Common myeloid progenitor, CD34-positive (primary cell): ENCODE measurements at regions not wholly inside any gene's neighbourhood (a gene's known extent, or its start where the extent isn't known, plus 50 kb on each side); places are given as distances from the start of the nearest gene placed in this dataset.

Experiments
- CTCF ChIA-PET: fragments of 350-600 bp; sonication (Branson Sonifier 250); formaldehyde crosslinking; loops from one replicate; lab custom pipeline; 2021; ENCODE audit warnings: antibody characterized with exemption; lab: Charles Lee
- POLR2A ChIA-PET: fragments of 350-600 bp; sonication (Branson Sonifier 250); formaldehyde crosslinking; loops from one replicate; lab custom pipeline; 2021; ENCODE audit warnings: antibody characterized with exemption; lab: Charles Lee
- DNase-seq, 3 donors: peaks; one replicate each; pipeline versions ENCODE4 v3.0.0 to v3.0.0-alpha.2; 2013
- H3K27ac ChIP-seq, 2 experiments: 1 replicate in 1 of 2; 2 replicates in 1 of 2; pipeline ENCODE4 v1.7.0; 2013; ENCODE audit warnings: inconsistent platforms in 2 of 2, low read length in 2 of 2, mild to moderate bottlenecking in 2 of 2, low read depth in 1 of 2, moderate library complexity in 1 of 2; ENCODE audit not compliant: severe bottlenecking in 2 of 2, insufficient read depth in 1 of 2, poor library complexity in 1 of 2
- H3K27me3 ChIP-seq, 5 experiments: replicated peaks in 2 of 5; 1 replicate in 3 of 5; 2 replicates in 2 of 5; pipeline versions ENCODE4 v1.6.1 to v1.7.0; 2013; ENCODE audit warnings: low read length in 4 of 5, mild to moderate bottlenecking in 2 of 5, moderate library complexity in 2 of 5, inconsistent platforms in 1 of 5; ENCODE audit not compliant: insufficient read depth in 5 of 5, control insufficient read depth in 4 of 5
- H3K36me3 ChIP-seq, 4 experiments: 1 replicate in 2 of 4; 2 replicates in 2 of 4; pipeline versions ENCODE4 v1.6.1 to v1.7.0; 2013; ENCODE audit warnings: low read length in 3 of 4, control low read depth in 1 of 4, mild to moderate bottlenecking in 1 of 4; ENCODE audit not compliant: control insufficient read depth in 4 of 4, insufficient read depth in 4 of 4
- H3K4me1 ChIP-seq, 4 experiments: 1 replicate in 3 of 4; 2 replicates in 1 of 4; pipeline versions ENCODE4 v1.6.1 to v1.7.1; 2013; ENCODE audit warnings: low read length in 3 of 4, mild to moderate bottlenecking in 3 of 4, control low read depth in 1 of 4, inconsistent platforms in 1 of 4, moderate library complexity in 1 of 4; ENCODE audit not compliant: control insufficient read depth in 4 of 4, insufficient read depth in 4 of 4; ENCODE audit errors: control extremely low read depth in 1 of 4
- H3K4me3 ChIP-seq, 7 experiments: 1 replicate in 4 of 7; 2 replicates in 3 of 7; pipeline versions ENCODE4 v1.5.1 to v1.7.0; 2013; ENCODE audit warnings: mild to moderate bottlenecking in 7 of 7, low read length in 6 of 7, moderate library complexity in 6 of 7, inconsistent platforms in 2 of 7, low read depth in 2 of 7, control low read depth in 1 of 7; ENCODE audit not compliant: insufficient read depth in 4 of 7, control insufficient read depth in 1 of 7; ENCODE audit errors: extremely low read depth in 1 of 7
- H3K9me3 ChIP-seq, 5 experiments: 1 replicate in 4 of 5; 2 replicates in 1 of 5; pipeline versions ENCODE4 v1.6.1 to v1.7.1; 2013; ENCODE audit warnings: low read length in 4 of 5, mild to moderate bottlenecking in 2 of 5, inconsistent platforms in 1 of 5, low read depth in 1 of 5, moderate library complexity in 1 of 5; ENCODE audit not compliant: control insufficient read depth in 4 of 5, insufficient read depth in 2 of 5; ENCODE audit errors: control extremely low read depth in 1 of 5
- WGBS: methylation state at CpG from one replicate; pipeline ENCODE4 v1.1.5; 2013; ENCODE audit not compliant: insufficient coverage; 5-methylcytosine and 5-hydroxymethylcytosine counted together

DNA sequence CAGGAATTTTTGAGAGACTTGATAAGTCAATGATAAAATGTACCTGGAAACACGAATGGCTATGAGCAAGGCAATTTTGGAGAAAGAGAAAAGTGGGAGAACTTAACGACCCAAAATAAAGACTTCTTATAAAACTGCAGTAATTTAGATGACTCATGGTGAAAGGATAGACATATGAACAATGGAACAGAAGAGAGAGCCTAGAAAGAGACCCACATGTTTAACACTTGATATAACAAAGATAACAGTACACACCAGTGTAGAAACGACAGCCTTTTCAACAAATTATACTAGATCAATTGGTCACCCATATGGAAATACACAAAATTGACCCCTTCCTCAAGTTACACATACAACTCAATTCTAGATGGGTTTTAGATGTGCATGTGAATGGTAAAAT is 117.5 kb upstream of the GALNT2 start:
- Histone ChIP-seq H3K4me1 (no peaks in the 10 kb centered on the region), H3K36me3 (no peaks in the 10 kb centered on the region), H3K27ac (no peak overlapping the region), H3K4me3 (no peak overlapping the region), H3K9me3 (peaks cover 0 to 2% (median 0%) of the 10 kb centered on the region in 5 experiments), H3K27me3 (peaks cover 0 to 4% (median 0%) of the 10 kb centered on the region in 5 experiments)
- ChIA-PET POLR2A (interaction anchor here (0.6 kb wide), 1 partner anchor 98 kb away, joined by 3 read pairs; no protein-coding TSS in a partner anchor), CTCF (no interaction called here)
- DNase-seq: no peak
- WGBS: 73% methylated on average over 2 of the region's 3 CpGs

DNA sequence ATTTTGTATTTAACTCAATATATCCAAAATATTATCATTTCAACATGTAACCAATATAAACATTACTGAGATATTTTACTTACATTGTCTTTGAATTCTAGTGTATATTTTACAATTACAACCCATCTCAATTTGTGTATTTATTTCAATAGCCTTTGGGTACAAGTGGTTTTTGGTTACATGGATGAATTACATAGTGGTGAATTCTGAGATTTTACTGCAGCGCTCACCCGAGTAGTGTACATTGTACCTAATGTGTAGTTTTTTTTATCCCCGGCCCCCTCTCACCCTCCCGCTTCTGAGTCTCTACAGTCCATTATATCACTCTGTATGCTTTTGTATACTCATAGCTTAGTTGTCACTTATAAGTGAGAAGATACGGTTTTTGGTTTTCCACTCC is 117.0 kb upstream of the GALNT2 start:
- H3K4me3 ChIP-seq: no peak overlapping the region
- CTCF ChIA-PET: no interaction called here
- peaks cover 0 to 2% (median 0%) of the 10 kb centered on the region in 5 experiments for H3K9me3 ChIP-seq
- no peak overlapping the region for H3K27ac ChIP-seq
- no peaks in the 10 kb centered on the region for H3K36me3 ChIP-seq
- no peaks in the 10 kb centered on the region for H3K4me1 ChIP-seq
- peaks cover 0 to 4% (median 0%) of the 10 kb centered on the region in 5 experiments for H3K27me3 ChIP-seq
- WGBS: 100% methylated on average over 2 of the region's 5 CpGs
- POLR2A ChIA-PET: no interaction called here
- no peak for DNase-seq

DNA sequence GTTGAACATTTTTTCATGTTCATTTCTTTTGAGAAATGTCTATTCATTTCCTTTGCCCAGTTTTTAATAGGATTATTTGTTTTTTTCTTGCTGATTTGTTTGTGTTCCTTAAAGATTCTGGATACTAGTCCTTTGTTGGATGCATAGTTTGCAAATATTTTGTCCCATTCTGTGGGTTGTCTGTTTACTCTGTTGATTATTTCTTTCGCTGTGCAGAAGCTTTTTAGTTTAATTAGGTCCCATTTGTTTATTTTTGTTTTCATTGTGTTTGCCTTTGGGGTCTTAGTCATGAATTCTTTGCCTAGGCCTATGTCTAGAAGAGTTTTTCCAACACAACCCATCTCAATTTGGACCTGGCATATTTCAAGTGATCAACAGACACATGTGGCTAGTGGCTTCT is 116.1 kb upstream of the GALNT2 start:
- Histone ChIP-seq H3K4me1 (no peaks in the 10 kb centered on the region), H3K27ac (no peak overlapping the region), H3K4me3 (no peak overlapping the region), H3K27me3 (peaks cover 0 to 4% (median 0%) of the 10 kb centered on the region in 5 experiments), H3K9me3 (no peaks in the 10 kb centered on the region), H3K36me3 (no peaks in the 10 kb centered on the region)
- ChIA-PET CTCF (no interaction called here), POLR2A (no interaction called here)
- no peak for DNase-seq
- 0% methylated on average over 1 of the region's 1 CpG for WGBS

DNA sequence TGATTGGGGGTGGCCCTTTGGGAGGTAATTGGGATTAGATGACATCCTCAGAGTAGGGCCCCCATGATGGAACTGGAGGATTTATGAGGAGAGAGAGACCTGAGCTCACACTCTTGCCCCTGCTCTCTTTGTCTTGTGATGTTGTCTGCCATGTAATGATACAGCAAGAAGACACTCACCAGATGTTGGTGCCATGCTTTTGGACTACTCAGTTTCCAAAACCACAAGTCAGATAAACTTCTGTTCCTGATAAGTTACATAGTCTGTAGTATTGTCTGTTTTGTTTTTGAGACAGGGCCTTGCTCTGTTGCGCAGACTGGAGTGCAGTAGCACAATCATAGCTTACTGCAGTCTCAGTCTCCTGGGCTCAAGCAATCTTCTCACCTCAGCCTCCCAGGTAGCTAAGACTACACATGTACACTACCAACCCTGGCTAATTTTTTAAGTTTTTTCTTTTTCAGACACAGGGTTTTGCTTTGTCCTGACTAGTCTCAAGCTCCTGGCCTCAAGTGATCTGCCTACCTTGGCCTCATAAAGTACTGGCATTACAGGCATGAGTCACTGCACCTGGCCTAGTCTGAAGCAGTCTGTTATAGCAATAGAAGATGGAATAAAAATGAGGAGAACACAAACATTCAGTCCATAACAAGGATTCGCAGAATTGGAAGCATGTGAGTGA is 115.0 kb upstream of the GALNT2 start:
- POLR2A ChIA-PET: no interaction called here

DNA sequence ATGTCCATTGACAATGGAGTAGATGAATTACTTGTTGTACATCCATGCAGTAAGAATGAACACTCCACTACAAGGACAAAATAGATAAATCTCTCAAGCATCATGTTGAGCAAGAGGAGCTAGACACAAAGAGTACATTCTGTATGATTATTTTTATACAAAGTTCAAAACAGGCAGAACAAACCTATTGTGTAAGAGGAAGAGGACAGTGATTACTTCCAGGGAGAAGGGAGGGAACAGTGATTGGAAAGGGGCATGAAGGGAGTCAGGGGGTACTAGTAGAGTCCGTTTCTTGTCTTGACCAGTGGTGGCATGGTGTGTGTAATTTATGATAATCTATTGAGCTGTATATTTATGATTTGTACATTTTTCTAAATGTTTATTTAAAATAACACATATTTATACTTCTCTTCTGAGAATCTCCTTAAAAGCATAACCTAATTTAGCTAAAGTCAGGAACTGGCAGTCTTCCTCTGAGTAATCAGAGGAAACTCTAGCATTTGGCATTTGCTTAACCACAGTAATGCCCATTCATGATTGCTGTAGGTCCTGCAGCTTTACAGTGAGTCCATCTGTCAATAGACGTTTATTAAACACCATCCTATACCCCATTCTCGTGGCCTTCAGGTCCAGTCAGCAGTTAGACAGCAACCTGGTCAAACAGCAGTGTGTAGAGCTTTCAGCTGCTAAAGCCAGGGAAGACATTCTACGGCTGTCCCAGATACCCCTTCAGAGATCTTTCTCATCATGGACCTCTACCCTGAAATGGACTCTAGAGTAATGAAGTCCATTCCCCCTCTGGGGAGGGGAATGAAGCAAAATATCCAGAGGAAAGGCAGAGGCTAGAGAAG is 114.1 kb upstream of the GALNT2 start:
- no peaks in the 10 kb centered on the region for H3K36me3 ChIP-seq
- ChIA-PET CTCF (no interaction called here), POLR2A (no interaction called here)
- no peak for DNase-seq
- H3K9me3 ChIP-seq: peaks cover 0 to under 1% (median 0%) of the 10 kb centered on the region in 5 experiments
- no peaks in the 10 kb centered on the region for H3K4me1 ChIP-seq
- no peaks in the 10 kb centered on the region for H3K27me3 ChIP-seq
- H3K4me3 ChIP-seq: no peak overlapping the region
- no peak overlapping the region for H3K27ac ChIP-seq
- WGBS: 100% methylated on average over 3 of the region's 4 CpGs

More for the DNA sequence above, 115.0 kb upstream of the GALNT2 start:
- Histone ChIP-seq H3K4me1 (no peaks in the 10 kb centered on the region), H3K9me3 (no peaks in the 10 kb centered on the region), H3K36me3 (no peaks in the 10 kb centered on the region), H3K27ac (no peak overlapping the region), H3K27me3 (peaks cover 0 to 2% (median 0%) of the 10 kb centered on the region in 5 experiments), H3K4me3 (no peak overlapping the region)
- CTCF ChIA-PET: no interaction called here
- 100% methylated on average over 2 of the region's 2 CpGs for WGBS
- peak in 2 of 3 donors; percentile 3 to 10 for DNase-seq

DNA sequence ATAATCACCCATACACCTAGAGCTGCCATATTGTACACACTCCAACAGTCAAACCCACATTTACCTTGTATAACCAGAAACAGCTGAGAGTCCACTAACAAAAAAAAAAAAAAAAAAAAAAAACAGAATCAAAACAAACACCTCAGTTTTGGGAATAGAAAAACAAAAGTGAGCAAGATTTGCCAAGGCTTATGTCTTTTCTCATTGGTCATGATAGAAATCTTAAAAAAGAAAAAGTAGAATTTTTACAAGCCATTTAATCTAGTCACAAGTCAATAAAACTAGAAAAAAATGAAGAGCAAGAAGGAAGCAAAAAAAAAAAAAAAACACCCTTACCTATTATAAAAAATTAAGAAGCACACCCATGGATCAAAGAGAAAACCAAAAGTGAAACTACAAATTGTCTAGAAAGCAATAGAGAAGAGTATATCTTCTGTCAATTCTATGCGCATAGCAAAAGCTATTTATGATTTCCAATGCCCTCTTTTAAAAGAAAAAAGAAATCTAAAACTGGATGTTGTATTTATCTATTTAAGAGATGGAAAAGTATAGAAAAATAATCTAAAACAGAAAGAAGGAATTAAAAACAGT is 113.2 kb upstream of the GALNT2 start:
- H3K27me3 ChIP-seq: no peaks in the 10 kb centered on the region
- CTCF ChIA-PET: no interaction called here
- H3K27ac ChIP-seq: no peak overlapping the region
- no CpG with 5 or more reads among the region's 1 CpG for WGBS
- POLR2A ChIA-PET: no interaction called here
- peak in 2 of 3 donors; percentile 6 to 41 for DNase-seq
- peaks cover 0 to 2% (median 0%) of the 10 kb centered on the region in 5 experiments for H3K9me3 ChIP-seq
- H3K36me3 ChIP-seq: no peaks in the 10 kb centered on the region
- no peaks in the 10 kb centered on the region for H3K4me1 ChIP-seq
- H3K4me3 ChIP-seq: no peak overlapping the region
